GM23338 (cell line): ENCODE measurements at regions not wholly inside any gene's neighbourhood (a gene's known extent, or its start where the extent isn't known, plus 50 kb on each side); places are given as distances from the start of the nearest gene placed in this dataset.

Source experiments
- CREB1 ChIP-seq: fragments of 250-450 bp; sonication (Bioruptor Pico); IDR thresholded peaks from 2 replicates; pipeline ENCODE4 v1.5.0; 2020; ENCODE audit warnings: low read depth, mild to moderate bottlenecking, moderate library complexity
- CTCF ChIP-seq, 2 experiments: fragments of 200-600 bp in 1 of 2; sonication (generic) in 1 of 2; conservative IDR thresholded peaks; 2 replicates each; pipeline versions ENCODE4 v1.5.1 to v1.6.1; 2016 to 2017; ENCODE audit warnings: antibody characterized with exemption in 2 of 2, low read depth in 2 of 2, mild to moderate bottlenecking in 2 of 2, moderate library complexity in 1 of 2
- EZH2 ChIP-seq: fragments of 200-600 bp; sonication (generic); IDR thresholded peaks from one replicate; pipeline ENCODE4 v1.8.0; 2017; ENCODE audit warnings: antibody characterized with exemption, mild to moderate bottlenecking, low read depth; ENCODE audit not compliant: unreplicated experiment
- EZH2phosphoT487 ChIP-seq: fragments of 200-600 bp; sonication (generic); IDR thresholded peaks from one replicate; pipeline ENCODE4 v1.8.1; 2018; ENCODE audit warnings: antibody characterized with exemption; ENCODE audit not compliant: unreplicated experiment
- JUNB ChIP-seq: IDR thresholded peaks from one replicate; pipeline ENCODE4 v1.6.1; 2016; ENCODE audit warnings: antibody characterized with exemption; ENCODE audit not compliant: unreplicated experiment
- NANOG ChIP-seq: IDR thresholded peaks from 2 replicates; pipeline ENCODE4 v1.6.1; 2016; ENCODE audit warnings: antibody characterized with exemption, borderline replicate concordance
- POLR2AphosphoS5 ChIP-seq: IDR thresholded peaks from 2 replicates; pipeline ENCODE4 v1.6.1; 2016; ENCODE audit warnings: antibody characterized with exemption, low read depth
- ZNF114 ChIP-seq: fragments of 250-450 bp; sonication (Bioruptor Pico); IDR thresholded peaks from 2 replicates; pipeline ENCODE4 v1.5.0; 2020; ENCODE audit warnings: mild to moderate bottlenecking, moderate library complexity
- ZNF331 ChIP-seq: fragments of 250-450 bp; sonication (Bioruptor Pico); IDR thresholded peaks from 2 replicates; pipeline ENCODE4 v1.5.0; 2020; ENCODE audit warnings: low read depth, mild to moderate bottlenecking, moderate library complexity
- ZNF462 ChIP-seq: fragments of 250-450 bp; sonication (Bioruptor Pico); IDR thresholded peaks from 2 replicates; pipeline ENCODE4 v1.5.0; 2020; ENCODE audit warnings: mild to moderate bottlenecking, moderate library complexity
- TF ChIP-seq, protein P1 (sequence below): IDR thresholded peaks from one replicate; pipeline ENCODE4 v1.6.1; 2018; ENCODE audit warnings: antibody characterized with exemption; ENCODE audit not compliant: unreplicated experiment

DNA sequence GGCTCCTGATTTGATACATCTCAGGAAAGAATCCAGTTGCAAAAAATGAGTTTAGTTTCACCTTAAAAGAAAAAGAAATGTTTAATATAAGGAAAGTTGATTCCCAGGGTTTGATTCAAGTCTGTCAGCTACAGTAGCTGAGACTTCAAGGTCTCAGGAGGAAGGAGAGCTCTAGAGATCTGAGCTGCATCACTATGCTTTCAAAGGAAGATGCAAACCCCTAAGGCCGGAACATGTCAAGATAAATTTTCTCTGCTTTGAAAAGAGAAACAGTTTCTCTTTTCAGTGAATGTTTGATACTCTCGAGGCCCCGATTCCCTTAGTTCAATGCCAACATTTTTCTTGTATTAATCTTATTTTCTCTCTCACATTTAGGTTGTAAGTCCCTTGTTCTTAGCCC lies 128.6 kb downstream of the RGPD3 start:
- TF ChIP-seq CTCF (conservative IDR thresholded peaks at IDR 0.05; ENCODE audit: low read depth in 2 of 2) (no peak), JUNB (no peak), EZH2 (no peak), EZH2phosphoT487 (no peak), NANOG (no peak), CREB1 (no peak), ZNF462 (CRISPR knock-in tag) (no peak), POLR2AphosphoS5 (no peak), ZNF331 (CRISPR knock-in tag) (no peak), ZNF114 (no peak)
- TF ChIP-seq, protein P1, sequence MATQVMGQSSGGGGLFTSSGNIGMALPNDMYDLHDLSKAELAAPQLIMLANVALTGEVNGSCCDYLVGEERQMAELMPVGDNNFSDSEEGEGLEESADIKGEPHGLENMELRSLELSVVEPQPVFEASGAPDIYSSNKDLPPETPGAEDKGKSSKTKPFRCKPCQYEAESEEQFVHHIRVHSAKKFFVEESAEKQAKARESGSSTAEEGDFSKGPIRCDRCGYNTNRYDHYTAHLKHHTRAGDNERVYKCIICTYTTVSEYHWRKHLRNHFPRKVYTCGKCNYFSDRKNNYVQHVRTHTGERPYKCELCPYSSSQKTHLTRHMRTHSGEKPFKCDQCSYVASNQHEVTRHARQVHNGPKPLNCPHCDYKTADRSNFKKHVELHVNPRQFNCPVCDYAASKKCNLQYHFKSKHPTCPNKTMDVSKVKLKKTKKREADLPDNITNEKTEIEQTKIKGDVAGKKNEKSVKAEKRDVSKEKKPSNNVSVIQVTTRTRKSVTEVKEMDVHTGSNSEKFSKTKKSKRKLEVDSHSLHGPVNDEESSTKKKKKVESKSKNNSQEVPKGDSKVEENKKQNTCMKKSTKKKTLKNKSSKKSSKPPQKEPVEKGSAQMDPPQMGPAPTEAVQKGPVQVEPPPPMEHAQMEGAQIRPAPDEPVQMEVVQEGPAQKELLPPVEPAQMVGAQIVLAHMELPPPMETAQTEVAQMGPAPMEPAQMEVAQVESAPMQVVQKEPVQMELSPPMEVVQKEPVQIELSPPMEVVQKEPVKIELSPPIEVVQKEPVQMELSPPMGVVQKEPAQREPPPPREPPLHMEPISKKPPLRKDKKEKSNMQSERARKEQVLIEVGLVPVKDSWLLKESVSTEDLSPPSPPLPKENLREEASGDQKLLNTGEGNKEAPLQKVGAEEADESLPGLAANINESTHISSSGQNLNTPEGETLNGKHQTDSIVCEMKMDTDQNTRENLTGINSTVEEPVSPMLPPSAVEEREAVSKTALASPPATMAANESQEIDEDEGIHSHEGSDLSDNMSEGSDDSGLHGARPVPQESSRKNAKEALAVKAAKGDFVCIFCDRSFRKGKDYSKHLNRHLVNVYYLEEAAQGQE, result no peak
